ENCODE measurements at regions not wholly inside any gene's neighbourhood (a gene's known extent, or its start where the extent isn't known, plus 50 kb on each side); places are given as distances from the start of the nearest gene placed in this dataset.

GRCh38 chr7:46486256-46487206, 565.5 kb upstream of the IGFBP3 start:
- peak; percentile 34 for DNase-seq (ENCODE audit: extremely low read depth, low read depth)

GRCh38 chr7:46485481-46486065, 564.5 kb upstream of the IGFBP3 start:
- no peak for DNase-seq (ENCODE audit: extremely low read depth, low read depth)

- DNase-seq (ENCODE audit: extremely low read depth, low read depth) = no peak
Observed at GRCh38 chr7:46484906-46485305, 563.8 kb upstream of the IGFBP3 start.

DNA sequence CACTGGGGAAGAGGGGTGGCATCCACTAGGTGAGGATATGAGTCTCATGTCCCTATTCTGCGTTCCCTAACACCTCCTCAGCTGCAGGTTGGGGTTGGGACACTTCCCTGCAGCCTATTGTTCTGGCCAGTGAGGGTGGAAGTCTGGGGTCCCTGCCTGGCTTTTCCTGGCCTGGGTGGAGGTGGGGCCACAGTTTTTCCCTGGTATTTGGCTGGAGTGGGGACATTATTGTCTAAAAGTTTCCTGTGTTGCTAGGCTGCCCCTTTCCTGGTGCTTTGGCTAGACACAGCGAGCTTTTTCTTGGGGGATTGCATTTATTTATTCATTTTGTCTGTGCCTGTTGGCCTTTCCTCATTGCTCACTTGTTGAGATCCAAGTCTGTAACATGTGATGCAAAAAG, 559.5 kb upstream of the IGFBP3 start:
- no peak for DNase-seq (ENCODE audit: extremely low read depth, low read depth)

DNA sequence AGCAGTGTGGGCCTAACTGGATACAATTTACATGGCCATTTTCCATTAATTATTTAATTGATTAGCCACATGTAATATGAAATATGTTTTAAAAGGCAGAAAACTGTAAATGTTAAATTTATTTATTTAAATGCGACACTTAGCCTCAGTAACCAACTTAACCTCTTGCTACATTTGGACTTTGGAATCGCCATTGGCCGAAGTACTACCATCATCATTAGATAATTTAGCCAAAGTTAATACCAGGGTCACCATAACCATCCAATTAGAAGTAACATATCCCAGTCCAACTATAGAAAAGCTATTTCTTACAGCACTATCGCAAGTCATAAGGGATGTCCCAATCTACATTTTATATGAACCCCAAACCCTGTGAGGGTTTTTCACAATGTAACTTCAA, 558.6 kb upstream of the IGFBP3 start:
- DNase-seq (ENCODE audit: extremely low read depth, low read depth) = no peak

DNA sequence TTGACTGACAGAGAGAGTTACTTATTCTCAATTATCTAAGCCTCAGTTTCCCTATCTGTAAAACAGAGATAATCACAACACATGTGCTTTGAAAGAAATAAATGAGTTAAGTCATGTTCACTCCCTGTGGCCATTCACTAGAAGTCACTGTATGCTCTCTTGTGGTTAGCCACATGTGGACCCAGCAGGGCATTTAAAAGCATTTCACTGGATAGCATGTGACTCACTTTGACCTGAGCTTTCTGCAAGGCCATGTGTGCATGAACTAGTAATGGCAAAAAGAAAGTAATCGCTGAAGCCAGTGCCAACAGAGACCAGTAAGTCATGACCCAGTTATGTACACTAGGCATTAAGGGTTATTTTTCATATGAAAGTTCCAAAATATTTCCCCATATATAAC, 557.0 kb upstream of the IGFBP3 start:
- DNase-seq (ENCODE audit: extremely low read depth, low read depth) = no peak

- no peak for DNase-seq (ENCODE audit: extremely low read depth, low read depth)
Observed at GRCh38 chr7:46468753-46469356, 547.8 kb upstream of the IGFBP3 start.

DNA sequence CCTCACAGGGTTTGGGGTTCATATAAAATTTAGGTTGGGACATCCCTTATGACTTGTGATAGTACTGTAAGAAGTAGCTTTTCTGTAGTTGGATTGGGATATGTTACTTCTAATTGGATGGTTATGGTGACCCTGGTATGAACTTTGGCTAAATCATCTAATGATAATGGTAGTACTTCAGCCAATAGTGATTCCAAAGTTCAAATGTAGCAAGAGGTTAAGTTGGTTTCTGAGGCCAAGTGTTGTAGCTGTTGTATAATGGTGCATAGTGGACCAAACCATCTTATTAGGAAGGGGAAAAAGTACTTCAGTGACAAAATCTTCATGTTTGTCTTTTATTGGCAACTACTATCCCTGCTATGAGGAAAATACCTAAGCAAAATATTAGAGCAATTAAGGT, 542.1 kb upstream of the IGFBP3 start:
- DNase-seq (ENCODE audit: extremely low read depth, low read depth) = no peak

DNA sequence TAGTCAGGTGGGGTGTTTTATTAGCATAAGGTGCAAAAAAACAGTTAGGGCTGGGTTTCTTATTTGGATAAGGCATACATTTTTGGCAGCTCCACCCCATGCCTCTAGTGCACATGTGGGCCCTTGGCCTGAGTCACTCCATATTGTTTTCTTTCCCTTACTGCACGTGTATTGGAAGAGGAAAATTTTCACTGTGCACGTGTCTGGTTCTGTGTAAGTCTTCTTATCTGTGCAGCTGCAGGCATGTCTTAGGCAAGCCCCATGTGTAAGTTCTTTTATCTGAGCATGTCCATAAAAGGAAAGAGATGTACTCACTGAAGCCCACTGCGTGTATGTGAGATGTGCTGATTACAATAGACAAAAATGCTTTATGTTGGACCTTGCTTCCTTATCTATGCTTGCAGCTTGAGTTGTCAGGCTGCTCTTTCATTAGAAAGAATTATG, 540.3 kb upstream of the IGFBP3 start:
- no peak for DNase-seq (ENCODE audit: extremely low read depth, low read depth)

- no peak for DNase-seq (ENCODE audit: extremely low read depth, low read depth)
Observed at GRCh38 chr7:46459942-46460341, 538.9 kb upstream of the IGFBP3 start.

DNA sequence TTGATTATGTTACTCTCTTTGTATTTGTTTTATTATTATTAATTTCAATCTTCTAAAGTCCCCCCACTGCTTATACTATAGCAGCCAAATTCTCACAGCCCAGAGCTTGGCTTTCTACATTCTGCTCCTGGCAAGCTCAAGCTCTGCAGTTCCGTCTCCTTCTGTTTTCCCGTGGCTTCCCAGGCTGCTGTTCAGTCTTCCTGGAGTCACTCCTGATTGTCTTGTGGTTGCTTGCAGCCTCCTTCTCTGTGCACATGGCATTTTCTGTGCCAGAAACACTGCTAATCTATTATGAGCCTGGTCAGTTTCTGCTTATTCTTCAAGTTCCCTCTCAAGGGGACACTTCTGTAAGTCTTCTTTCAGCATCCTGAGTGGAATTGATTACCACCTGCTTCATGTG, 533.7 kb upstream of the IGFBP3 start:
- DNase-seq (ENCODE audit: extremely low read depth, low read depth) = no peak

DNA sequence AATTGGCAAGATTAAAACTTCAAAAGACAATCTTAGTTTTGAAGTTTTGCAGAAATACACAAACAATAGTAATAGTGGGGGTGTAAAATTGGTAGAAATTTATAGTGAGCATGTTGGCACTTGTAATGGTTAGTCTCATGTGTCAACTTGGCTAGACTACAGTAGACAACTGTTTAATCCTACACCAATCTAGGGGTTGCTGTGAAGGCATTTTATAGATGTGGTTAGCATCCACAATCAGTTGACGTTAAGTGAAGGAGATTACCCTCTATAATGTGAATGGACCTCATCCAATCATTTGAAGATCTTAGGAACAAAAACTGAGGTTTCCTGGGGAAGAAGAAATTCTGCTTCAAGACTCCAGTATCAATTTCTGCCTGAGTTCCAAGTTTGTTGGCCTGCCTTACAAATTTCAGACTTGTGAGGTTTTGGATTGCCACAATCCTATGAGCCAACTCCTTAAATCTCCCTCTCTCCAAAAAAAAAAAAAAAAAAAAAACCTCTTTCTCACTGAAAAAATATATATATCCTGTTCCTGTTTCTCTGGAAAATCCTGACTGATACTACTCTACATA, 531.6 kb upstream of the IGFBP3 start:
- no peak for DNase-seq (ENCODE audit: extremely low read depth, low read depth)

- DNase-seq (ENCODE audit: extremely low read depth, low read depth) = no peak
Observed at GRCh38 chr7:46451846-46452245, 530.8 kb upstream of the IGFBP3 start.

- DNase-seq (ENCODE audit: extremely low read depth, low read depth) = no peak
Observed at GRCh38 chr7:46450886-46451285, 529.8 kb upstream of the IGFBP3 start.

- no peak for DNase-seq (ENCODE audit: extremely low read depth, low read depth)
Observed at GRCh38 chr7:46450425-46450824, 529.4 kb upstream of the IGFBP3 start.

DNA sequence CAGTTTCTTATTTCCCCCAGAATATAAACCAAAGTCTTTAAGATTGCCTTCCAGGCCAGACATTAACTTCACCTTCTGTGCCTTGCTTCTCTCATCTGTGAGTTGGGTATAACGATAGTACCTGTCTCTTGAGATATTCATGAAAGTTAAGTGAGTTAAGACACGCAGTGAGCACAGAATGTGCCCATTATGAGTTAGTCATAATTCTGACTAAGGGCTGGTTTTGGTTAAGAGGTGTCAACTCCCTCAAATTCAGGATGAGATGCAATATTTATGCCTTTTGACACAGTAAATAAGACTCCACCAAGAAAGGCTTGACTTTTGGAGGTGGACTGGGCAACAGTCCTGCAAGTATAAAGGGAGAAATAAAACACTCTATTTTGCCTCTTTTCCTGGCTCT, 528.7 kb upstream of the IGFBP3 start:
- no peak for DNase-seq (ENCODE audit: extremely low read depth, low read depth)

DNA sequence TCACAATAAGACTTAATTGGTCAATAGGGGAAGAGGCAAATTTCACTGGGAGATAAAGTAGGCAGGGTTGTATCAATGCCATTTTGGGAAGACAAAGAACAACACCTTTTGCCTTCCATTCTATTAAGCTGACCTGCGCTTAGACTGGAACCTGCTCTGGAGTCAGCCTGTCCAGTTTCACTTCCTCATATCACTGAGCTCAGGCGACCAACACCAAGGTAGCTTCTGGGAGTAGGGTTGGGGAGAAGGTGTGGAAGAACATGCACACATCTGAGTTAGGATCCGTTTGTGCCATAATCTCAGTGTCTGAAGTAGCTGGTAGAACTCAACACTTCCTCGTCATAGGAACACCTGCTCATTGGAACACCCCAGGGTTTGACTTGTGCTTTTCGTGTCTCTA, 527.4 kb upstream of the IGFBP3 start:
- DNase-seq (ENCODE audit: extremely low read depth, low read depth) = no peak

DNA sequence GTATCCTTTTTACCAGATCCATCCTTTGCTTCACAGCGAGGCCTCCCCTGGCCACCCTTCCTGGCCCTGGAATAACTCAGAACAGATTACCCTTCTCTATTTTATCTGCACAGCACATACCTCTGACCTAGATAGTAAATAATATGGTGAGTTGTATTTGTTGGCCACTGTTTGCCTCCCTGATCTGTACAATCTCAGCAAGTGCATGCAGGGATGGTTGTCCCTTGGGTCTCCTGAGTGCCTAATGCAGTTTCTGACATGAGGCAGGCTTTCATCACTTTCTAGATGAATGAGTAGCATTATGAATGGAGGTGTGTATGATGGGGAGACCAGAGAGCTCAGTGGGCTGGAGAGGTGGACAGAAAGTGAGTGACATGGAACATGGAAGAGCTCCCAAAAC, 525.1 kb upstream of the IGFBP3 start:
- DNase-seq (ENCODE audit: extremely low read depth, low read depth) = no peak

- no peak for DNase-seq (ENCODE audit: extremely low read depth, low read depth)
Observed at GRCh38 chr7:46444256-46444655, 523.2 kb upstream of the IGFBP3 start.

- DNase-seq (ENCODE audit: extremely low read depth, low read depth) = no peak
Observed at GRCh38 chr7:46440186-46440585, 519.1 kb upstream of the IGFBP3 start.

- DNase-seq (ENCODE audit: extremely low read depth, low read depth) = peak; percentile 58
Observed at GRCh38 chr7:46432708-46433107, 511.6 kb upstream of the IGFBP3 start.

All from NCI-H460 (cell line).